ENCODE measurements at regions not wholly inside any gene's neighbourhood (a gene's known extent, or its start where the extent isn't known, plus 50 kb on each side); places are given as distances from the start of the nearest gene placed in this dataset.

GRCh38 chr2:125837128-125837527, 818.8 kb upstream of the GYPC start:
- no peak for TF ChIP-seq CTCF (IDR thresholded peaks at IDR 0.05)
- no peak for TF ChIP-seq POLR2A (IDR thresholded peaks at IDR 0.05)
